HFF-Myc (cell line): ENCODE measurements at regions not wholly inside any gene's neighbourhood (a gene's known extent, or its start where the extent isn't known, plus 50 kb on each side); places are given as distances from the start of the nearest gene placed in this dataset.

ENCODE experiments used
- DNase-seq: peaks from one replicate; pipeline ENCODE4 v3.0.0-alpha.2; 2011; ENCODE audit warnings: low read depth; ENCODE audit errors: extremely low read depth
- H3K4me3 ChIP-seq: replicated peaks from 2 replicates; pipeline ENCODE4 v1.5.1; 2011; ENCODE audit warnings: low read depth, mild to moderate bottlenecking, control low read depth, low read length
- TF ChIP-seq, protein P1 (sequence below): IDR thresholded peaks from 2 replicates; pipeline ENCODE4 v1.5.1; 2012; ENCODE audit warnings: mild to moderate bottlenecking, low read depth, low read length, control low read depth; ENCODE audit errors: missing control alignments

DNA sequence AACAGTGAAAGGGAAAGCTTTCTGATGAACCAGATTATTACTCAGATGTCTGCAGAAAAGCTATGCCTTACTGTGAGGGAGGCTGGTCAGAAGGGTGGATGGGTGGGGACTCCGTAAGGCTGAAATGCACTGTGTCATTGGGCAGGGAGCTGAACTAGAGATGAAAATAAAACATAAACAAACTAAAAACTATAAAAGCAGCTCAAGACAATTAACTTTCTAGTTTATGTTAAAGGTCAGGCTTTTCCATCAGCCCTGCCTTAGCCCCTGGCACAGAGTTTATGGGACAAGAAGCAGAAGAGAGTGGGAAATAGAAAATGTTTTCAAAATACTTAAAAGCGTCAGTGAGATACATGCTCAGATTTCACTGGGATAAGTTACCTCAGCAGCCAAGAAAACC is 310.0 kb upstream of the UBE2E2 start:
- no peak for DNase-seq

DNA sequence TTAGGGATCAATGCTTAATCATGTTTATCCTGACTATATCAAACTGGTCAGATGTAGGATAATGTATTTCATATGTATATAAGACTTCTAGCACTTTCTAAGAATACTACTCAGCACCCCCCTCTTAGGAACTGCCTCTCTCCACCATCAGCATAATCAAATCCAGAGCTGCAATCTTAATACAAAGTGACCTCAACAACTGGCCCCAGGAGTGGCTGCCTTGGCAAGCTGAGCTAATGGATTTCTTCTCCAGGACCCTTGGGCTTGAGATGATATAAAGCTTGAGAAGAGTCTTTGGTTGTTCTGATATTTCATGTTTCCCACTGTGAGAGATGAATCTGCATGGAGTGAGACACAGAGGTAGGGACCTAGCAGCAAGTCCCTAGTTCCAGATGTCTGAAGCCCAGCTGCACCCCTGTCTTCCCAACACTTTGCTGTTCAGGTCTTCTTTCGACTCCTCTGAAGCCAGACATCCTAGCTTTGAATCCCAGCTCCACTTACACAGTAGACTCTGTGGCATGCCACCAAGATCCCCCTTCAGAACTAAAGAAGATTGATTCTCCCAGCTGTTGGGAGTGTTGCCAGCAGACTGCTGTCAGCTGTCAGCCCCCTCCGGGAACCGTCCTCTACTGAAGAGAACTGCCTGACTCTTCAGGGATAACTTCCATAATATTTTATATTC is 309.3 kb upstream of the UBE2E2 start:
- TF ChIP-seq, protein P1, sequence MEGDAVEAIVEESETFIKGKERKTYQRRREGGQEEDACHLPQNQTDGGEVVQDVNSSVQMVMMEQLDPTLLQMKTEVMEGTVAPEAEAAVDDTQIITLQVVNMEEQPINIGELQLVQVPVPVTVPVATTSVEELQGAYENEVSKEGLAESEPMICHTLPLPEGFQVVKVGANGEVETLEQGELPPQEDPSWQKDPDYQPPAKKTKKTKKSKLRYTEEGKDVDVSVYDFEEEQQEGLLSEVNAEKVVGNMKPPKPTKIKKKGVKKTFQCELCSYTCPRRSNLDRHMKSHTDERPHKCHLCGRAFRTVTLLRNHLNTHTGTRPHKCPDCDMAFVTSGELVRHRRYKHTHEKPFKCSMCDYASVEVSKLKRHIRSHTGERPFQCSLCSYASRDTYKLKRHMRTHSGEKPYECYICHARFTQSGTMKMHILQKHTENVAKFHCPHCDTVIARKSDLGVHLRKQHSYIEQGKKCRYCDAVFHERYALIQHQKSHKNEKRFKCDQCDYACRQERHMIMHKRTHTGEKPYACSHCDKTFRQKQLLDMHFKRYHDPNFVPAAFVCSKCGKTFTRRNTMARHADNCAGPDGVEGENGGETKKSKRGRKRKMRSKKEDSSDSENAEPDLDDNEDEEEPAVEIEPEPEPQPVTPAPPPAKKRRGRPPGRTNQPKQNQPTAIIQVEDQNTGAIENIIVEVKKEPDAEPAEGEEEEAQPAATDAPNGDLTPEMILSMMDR: no peak
- H3K4me3 ChIP-seq: no peak overlapping the region
- no peak for DNase-seq

More for the DNA sequence above, 310.0 kb upstream of the UBE2E2 start:
- TF ChIP-seq, protein P1: no peak
- H3K4me3 ChIP-seq: no peak overlapping the region

DNA sequence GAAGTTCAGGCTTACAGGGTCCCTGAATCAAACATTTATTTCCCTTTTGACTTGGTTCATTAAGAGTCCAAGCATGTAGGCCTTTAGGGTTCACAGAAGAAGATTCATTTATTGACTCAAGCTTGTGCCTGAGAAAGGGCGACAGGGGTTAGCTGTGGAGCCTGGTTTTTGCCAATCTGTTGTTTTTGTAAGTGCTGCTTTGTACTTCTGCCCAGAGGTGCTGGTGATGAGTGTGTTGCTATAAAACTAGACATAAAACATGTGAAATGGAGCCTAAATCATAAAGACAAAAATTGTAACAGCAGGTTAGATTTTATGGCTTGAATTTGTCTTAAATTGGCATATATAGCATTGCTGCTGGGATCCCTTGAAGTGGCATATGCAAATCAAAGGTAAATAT is 308.3 kb upstream of the UBE2E2 start:
- no peak overlapping the region for H3K4me3 ChIP-seq
- TF ChIP-seq, protein P1: no peak
- no peak for DNase-seq

DNA sequence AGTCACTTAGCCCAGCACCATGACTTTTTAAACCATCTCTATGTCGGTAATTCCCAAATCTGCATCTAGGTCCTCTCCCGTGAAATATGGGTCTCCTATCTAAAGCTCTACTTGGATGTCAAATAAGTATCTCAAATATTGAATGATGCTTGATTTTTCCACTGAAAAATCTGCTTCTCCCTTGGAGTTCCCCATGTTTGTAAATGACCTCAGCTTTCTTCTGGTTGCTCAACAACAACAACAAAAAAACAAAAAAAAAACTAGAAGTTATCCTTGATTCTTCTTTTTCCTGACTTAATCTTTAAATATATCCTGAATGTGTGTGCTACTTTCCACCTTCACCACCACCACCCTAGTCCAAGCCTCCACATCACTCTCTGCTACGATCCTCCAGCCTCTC is 307.5 kb upstream of the UBE2E2 start:
- TF ChIP-seq, protein P1: no peak
- H3K4me3 ChIP-seq: no peak overlapping the region
- no peak for DNase-seq

DNA sequence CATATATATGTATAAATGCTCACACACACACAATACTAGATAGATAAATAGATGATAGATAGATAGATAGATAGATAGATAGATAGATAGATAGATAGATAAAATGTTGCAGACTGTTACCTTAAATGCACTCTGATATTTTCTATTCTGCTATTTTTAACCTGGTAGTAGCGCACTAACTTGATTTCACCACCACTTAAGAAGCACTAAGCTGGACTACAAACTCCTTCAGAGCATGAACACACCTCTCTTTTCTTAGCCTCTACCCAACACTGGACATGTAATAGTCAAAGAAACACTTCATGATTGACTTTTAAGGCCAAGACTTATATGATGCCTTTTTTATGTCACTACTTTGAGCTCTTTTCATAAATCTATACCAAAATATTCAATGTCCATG is 304.6 kb upstream of the UBE2E2 start:
- TF ChIP-seq, protein P1: no peak
- no peak for DNase-seq
- H3K4me3 ChIP-seq: no peak overlapping the region

DNA sequence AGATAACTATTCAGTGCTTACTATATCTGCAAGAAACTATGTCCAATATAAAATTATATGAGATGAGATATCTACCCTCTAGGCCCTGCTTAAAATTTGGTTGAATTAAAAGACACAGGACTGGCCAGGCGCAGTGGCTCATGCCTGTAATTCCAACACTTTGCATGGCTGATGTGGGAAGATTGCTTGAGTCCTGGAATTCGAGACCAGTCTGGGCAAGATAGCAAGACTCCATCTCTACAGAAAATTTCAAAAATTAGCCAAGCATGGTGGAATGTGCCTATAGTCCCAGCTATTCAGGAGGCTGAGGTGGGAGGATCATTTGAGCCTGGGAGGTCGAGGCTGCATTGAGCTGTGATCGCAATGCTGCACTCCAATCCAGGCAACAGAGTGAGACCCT is 303.7 kb upstream of the UBE2E2 start:
- no peak overlapping the region for H3K4me3 ChIP-seq
- TF ChIP-seq, protein P1: no peak
- DNase-seq: no peak

DNA sequence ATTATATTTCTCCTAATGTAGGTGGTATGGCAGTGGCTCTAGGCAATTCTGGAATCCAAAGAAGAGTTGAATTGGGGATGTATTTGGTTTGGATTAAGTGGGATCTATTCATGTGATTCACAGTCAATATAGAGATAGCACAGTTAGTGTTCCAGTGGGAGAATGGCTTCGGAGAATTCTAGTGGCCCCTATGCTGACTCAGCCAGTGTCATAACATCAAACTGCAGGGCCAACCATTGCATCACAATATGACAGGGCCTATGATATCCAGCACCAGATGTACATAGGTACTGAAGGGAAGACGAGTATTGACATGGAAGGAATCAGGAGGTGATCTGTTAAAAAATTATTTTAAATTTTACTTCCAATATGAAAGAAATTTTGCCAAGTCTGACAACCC is 302.8 kb upstream of the UBE2E2 start:
- H3K4me3 ChIP-seq: no peak overlapping the region
- DNase-seq: no peak
- TF ChIP-seq, protein P1: no peak
